A549 (cell line): ENCODE measurements at regions not wholly inside any gene's neighbourhood (a gene's known extent, or its start where the extent isn't known, plus 50 kb on each side); places are given as distances from the start of the nearest gene placed in this dataset.
"Not testable (repeated sequence)": the region's sequence is repeated elsewhere in the genome, so short reads cannot be mapped to it uniquely, and the experiment has no call there.

Experiments
- SMC3 ChIP-seq: fragments of >200 bp; sonication (Bioruptor Twin); formaldehyde crosslinking; IDR thresholded peaks from 3 replicates; pipeline ENCODE4 v1.6.1; 2018; ENCODE audit warnings: inconsistent platforms
- TF ChIP-seq, protein P1 (sequence below): fragments of >200 bp; sonication (Bioruptor Twin); formaldehyde crosslinking; IDR thresholded peaks from 3 replicates; pipeline ENCODE4 v1.5.1; 2016
- TF ChIP-seq, protein P2 (sequence below): IDR thresholded peaks from 2 replicates; pipeline ENCODE4 v1.6.1; 2012
- TF ChIP-seq, protein P3 (sequence below): fragments of 200-600 bp; sonication (generic); IDR thresholded peaks from 2 replicates; pipeline ENCODE4 v1.6.1; 2016; ENCODE audit warnings: antibody characterized with exemption, mild to moderate bottlenecking, moderate library complexity

DNA sequence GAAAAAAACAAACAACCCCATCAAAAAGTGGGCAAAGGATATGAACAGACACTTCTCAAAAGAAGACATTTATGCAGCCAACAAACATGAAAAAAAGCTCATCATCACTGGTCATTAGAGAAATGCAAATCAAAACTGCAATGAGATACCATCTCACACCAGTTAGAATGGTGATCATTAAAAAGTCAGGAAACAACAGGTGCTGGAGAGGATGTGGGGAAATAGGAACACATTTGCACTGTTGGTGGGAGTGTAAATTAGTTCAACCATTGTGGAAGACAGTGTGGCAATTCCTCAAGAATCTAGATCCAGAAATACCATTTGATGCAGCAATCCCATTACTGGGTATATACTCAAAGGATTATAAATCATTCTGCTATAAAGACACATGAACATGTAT lies 85.5 kb upstream of the WSB1 start:
- TF ChIP-seq, protein P1, sequence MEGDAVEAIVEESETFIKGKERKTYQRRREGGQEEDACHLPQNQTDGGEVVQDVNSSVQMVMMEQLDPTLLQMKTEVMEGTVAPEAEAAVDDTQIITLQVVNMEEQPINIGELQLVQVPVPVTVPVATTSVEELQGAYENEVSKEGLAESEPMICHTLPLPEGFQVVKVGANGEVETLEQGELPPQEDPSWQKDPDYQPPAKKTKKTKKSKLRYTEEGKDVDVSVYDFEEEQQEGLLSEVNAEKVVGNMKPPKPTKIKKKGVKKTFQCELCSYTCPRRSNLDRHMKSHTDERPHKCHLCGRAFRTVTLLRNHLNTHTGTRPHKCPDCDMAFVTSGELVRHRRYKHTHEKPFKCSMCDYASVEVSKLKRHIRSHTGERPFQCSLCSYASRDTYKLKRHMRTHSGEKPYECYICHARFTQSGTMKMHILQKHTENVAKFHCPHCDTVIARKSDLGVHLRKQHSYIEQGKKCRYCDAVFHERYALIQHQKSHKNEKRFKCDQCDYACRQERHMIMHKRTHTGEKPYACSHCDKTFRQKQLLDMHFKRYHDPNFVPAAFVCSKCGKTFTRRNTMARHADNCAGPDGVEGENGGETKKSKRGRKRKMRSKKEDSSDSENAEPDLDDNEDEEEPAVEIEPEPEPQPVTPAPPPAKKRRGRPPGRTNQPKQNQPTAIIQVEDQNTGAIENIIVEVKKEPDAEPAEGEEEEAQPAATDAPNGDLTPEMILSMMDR: not testable (repeated sequence)
- TF ChIP-seq, protein P2, sequence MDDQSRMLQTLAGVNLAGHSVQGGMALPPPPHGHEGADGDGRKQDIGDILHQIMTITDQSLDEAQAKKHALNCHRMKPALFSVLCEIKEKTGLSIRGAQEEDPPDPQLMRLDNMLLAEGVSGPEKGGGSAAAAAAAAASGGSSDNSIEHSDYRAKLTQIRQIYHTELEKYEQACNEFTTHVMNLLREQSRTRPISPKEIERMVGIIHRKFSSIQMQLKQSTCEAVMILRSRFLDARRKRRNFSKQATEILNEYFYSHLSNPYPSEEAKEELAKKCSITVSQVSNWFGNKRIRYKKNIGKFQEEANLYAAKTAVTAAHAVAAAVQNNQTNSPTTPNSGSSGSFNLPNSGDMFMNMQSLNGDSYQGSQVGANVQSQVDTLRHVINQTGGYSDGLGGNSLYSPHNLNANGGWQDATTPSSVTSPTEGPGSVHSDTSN: not testable (repeated sequence)
- not testable (repeated sequence) for TF ChIP-seq SMC3
- TF ChIP-seq, protein P3, sequence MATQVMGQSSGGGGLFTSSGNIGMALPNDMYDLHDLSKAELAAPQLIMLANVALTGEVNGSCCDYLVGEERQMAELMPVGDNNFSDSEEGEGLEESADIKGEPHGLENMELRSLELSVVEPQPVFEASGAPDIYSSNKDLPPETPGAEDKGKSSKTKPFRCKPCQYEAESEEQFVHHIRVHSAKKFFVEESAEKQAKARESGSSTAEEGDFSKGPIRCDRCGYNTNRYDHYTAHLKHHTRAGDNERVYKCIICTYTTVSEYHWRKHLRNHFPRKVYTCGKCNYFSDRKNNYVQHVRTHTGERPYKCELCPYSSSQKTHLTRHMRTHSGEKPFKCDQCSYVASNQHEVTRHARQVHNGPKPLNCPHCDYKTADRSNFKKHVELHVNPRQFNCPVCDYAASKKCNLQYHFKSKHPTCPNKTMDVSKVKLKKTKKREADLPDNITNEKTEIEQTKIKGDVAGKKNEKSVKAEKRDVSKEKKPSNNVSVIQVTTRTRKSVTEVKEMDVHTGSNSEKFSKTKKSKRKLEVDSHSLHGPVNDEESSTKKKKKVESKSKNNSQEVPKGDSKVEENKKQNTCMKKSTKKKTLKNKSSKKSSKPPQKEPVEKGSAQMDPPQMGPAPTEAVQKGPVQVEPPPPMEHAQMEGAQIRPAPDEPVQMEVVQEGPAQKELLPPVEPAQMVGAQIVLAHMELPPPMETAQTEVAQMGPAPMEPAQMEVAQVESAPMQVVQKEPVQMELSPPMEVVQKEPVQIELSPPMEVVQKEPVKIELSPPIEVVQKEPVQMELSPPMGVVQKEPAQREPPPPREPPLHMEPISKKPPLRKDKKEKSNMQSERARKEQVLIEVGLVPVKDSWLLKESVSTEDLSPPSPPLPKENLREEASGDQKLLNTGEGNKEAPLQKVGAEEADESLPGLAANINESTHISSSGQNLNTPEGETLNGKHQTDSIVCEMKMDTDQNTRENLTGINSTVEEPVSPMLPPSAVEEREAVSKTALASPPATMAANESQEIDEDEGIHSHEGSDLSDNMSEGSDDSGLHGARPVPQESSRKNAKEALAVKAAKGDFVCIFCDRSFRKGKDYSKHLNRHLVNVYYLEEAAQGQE: not testable (repeated sequence)
